Transverse colon (tissue), 1 donor: ENCODE measurements at regions not wholly inside any gene's neighbourhood (a gene's known extent, or its start where the extent isn't known, plus 50 kb on each side); places are given as distances from the start of the nearest gene placed in this dataset.

Source experiments
- EP300 ChIP-seq: sonication (generic); formaldehyde crosslinking; IDR thresholded peaks from one replicate; pipeline ENCODE4 v1.6.1; 2017; ENCODE audit warnings: antibody characterized with exemption, low read depth
- POLR2A ChIP-seq: fragments of 450-650 bp; IDR thresholded peaks from one replicate; pipeline ENCODE4 v1.6.1; 2016; ENCODE audit warnings: antibody characterized with exemption, mild to moderate bottlenecking, moderate library complexity

GRCh38 chr6:50963952-50964351, 145.3 kb downstream of the TFAP2B start:
- TF ChIP-seq POLR2A (no peak), EP300 (no peak)
